ENCODE measurements at regions not wholly inside any gene's neighbourhood (a gene's known extent, or its start where the extent isn't known, plus 50 kb on each side); places are given as distances from the start of the nearest gene placed in this dataset.

GRCh38 chr6:53412751-53413150 is 64.0 kb upstream of the ELOVL5 start:
- FAIRE-seq, result no peak

- no peak for FAIRE-seq
These were observed 63.4 kb upstream of the ELOVL5 start for GRCh38 chr6:53412021-53412715.

- no peak for FAIRE-seq
These were observed 62.7 kb upstream of the ELOVL5 start for GRCh38 chr6:53411451-53411850.

- FAIRE-seq, result no peak
These were observed 61.9 kb upstream of the ELOVL5 start for GRCh38 chr6:53410508-53411258.

- FAIRE-seq, result no peak
These were observed 60.1 kb upstream of the ELOVL5 start for GRCh38 chr6:53408826-53409225.

- no peak for FAIRE-seq
These were observed 50.2 kb upstream of the ELOVL5 start for GRCh38 chr6:53399027-53399344.

GRCh38 chr6:53398247-53399026 is 49.7 kb upstream of the ELOVL5 start:
- FAIRE-seq, result no peak

Data from endometrium (tissue), 2 donors.